ENCODE measurements at regions not wholly inside any gene's neighbourhood (a gene's known extent, or its start where the extent isn't known, plus 50 kb on each side); places are given as distances from the start of the nearest gene placed in this dataset.

DNA sequence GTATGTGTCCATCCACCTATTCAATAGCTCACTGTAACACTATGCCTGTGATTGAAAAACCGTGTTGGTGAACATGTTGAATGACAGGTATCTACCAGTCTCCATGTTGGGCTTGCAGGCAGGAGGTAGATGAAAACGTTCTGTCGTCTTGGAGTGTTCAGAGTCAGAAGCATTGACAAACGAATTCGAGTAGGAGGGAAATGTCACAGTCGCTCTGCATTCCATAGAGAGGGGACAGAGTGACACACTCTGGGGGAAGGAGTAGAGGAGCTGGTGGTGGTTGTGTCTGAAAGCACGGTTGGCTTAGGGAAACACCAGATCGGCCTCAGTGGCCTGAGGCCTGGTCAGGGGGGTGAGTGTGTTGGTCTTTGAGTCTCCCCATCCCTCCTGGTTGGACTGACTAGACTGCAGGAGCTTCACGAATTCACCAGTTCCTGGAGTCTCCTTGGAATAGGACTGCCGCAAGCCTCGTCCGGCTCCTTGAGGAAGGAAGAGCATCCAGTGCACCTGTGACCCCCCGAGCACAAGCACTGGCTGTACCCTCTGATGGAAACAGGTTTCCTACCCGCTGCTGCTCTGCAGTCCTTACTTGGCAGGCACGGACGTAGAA is 105.0 kb upstream of the C1QTNF9B start:
- Histone ChIP-seq H4K20me1 (ENCODE audit: control insufficient read depth, insufficient read depth, low read depth, low read length) (no peaks in the 10 kb centered on the region), H3K9me2 (replicated peaks; ENCODE audit: control insufficient read depth, low read length) (no peaks in the 10 kb centered on the region), H3K27me3 (ENCODE audit: control insufficient read depth, low read length) (peaks cover 11% of the 10 kb centered on the region), H3F3A (ENCODE audit: control insufficient read depth, insufficient read depth) (no peaks in the 10 kb centered on the region), H3K9me3 (ENCODE audit: control insufficient read depth, insufficient read depth, low read length) (no peaks in the 10 kb centered on the region), H3K27ac (ENCODE audit: low read depth, low read length) (no peak overlapping the region), H3K4me3 (ENCODE audit: low read length) (no peak overlapping the region), H3K4me1 (ENCODE audit: control insufficient read depth, low read length) (no peaks in the 10 kb centered on the region), H3K36me3 (ENCODE audit: control insufficient read depth, low read length) (no peaks in the 10 kb centered on the region), H3K4me2 (ENCODE audit: low read length) (no peak overlapping the region), H3K79me2 (ENCODE audit: control insufficient read depth, low read length) (no peaks in the 10 kb centered on the region)
- TF ChIP-seq, protein P1, sequence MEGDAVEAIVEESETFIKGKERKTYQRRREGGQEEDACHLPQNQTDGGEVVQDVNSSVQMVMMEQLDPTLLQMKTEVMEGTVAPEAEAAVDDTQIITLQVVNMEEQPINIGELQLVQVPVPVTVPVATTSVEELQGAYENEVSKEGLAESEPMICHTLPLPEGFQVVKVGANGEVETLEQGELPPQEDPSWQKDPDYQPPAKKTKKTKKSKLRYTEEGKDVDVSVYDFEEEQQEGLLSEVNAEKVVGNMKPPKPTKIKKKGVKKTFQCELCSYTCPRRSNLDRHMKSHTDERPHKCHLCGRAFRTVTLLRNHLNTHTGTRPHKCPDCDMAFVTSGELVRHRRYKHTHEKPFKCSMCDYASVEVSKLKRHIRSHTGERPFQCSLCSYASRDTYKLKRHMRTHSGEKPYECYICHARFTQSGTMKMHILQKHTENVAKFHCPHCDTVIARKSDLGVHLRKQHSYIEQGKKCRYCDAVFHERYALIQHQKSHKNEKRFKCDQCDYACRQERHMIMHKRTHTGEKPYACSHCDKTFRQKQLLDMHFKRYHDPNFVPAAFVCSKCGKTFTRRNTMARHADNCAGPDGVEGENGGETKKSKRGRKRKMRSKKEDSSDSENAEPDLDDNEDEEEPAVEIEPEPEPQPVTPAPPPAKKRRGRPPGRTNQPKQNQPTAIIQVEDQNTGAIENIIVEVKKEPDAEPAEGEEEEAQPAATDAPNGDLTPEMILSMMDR (IDR thresholded peaks at IDR 0.05; ENCODE audit: low read depth, low read length, poor library complexity, severe bottlenecking): no peak
- no peak for TF ChIP-seq EZH2phosphoT487 (IDR thresholded peaks at IDR 0.05; ENCODE audit: borderline replicate concordance, low read length)

DNA sequence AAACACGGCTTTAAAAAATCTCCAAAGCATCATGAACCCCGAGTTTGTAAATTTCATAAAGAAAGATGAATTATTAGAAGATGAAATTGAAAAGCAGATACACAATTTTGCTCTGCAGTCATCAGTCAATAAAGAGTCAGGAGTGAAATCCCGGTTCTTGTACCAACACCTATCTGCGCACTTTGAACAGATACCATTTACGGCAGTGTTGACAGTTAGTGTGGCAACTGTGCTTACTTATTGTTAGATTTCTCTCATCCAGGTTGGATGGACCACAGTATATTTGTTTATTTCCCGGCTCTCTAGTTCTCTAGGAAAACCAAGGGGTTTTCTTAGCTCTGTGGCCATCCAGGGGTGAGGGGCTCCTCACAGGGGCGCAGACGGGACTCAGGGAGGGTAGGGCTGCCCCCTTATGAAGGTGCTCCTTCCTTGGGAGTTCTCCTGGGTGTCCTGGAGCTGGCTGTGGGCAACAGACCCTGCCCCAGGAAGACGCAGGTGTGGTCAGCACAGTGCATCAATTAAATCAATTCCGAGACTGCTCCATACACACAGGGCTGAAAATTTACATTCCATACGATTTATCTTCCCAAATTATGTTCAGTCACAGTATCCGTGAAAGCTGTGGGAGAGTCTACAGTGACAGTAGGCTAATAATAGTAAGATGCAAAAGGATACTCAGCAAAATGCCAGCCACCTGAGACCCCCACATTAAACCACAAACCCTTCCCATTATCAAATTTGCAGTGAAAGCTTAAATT is 107.0 kb upstream of the C1QTNF9B start:
- no peaks in the 10 kb centered on the region for H3K9me3 ChIP-seq (ENCODE audit: control insufficient read depth, insufficient read depth, low read length)
- no peaks in the 10 kb centered on the region for H4K20me1 ChIP-seq (ENCODE audit: control insufficient read depth, insufficient read depth, low read depth, low read length)
- no peak for TF ChIP-seq EZH2phosphoT487 (IDR thresholded peaks at IDR 0.05; ENCODE audit: borderline replicate concordance, low read length)
- TF ChIP-seq, protein P1 (IDR thresholded peaks at IDR 0.05; ENCODE audit: low read depth, low read length, poor library complexity, severe bottlenecking): no peak
- H3K36me3 ChIP-seq (ENCODE audit: control insufficient read depth, low read length): no peaks in the 10 kb centered on the region
- no peaks in the 10 kb centered on the region for H3K4me1 ChIP-seq (ENCODE audit: control insufficient read depth, low read length)
- peaks cover 11% of the 10 kb centered on the region for H3K27me3 ChIP-seq (ENCODE audit: control insufficient read depth, low read length)
- no peak overlapping the region for H3K4me3 ChIP-seq (ENCODE audit: low read length)
- no peaks in the 10 kb centered on the region for H3K9me2 ChIP-seq (replicated peaks; ENCODE audit: control insufficient read depth, low read length)
- no peaks in the 10 kb centered on the region for H3K79me2 ChIP-seq (ENCODE audit: control insufficient read depth, low read length)
- H3K27ac ChIP-seq (ENCODE audit: low read depth, low read length): no peak overlapping the region
- no peak overlapping the region for H3K4me2 ChIP-seq (ENCODE audit: low read length)
- H3F3A ChIP-seq (ENCODE audit: control insufficient read depth, insufficient read depth): no peaks in the 10 kb centered on the region

DNA sequence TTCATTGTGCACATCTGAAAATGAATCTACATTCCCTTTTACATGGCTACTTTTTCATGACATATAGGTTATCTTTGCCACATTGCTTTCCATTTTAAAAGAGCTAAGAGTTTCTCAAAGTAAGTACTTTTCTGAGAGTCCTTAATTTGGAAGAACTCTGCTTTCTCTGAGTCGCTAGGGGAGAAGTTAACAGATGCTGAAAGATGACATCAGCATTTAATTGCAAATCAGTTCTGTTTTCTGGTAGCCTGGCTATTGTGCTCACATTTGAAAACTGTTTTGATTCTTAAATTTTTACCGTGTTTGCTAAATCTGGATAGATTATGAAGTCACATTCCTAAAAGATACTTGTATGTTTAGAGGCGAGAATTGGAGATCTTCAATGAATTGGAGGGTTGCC is 107.7 kb upstream of the C1QTNF9B start:
- H3K4me3 ChIP-seq (ENCODE audit: low read length): no peak overlapping the region
- no peaks in the 10 kb centered on the region for H3K4me1 ChIP-seq (ENCODE audit: control insufficient read depth, low read length)
- H3K36me3 ChIP-seq (ENCODE audit: control insufficient read depth, low read length): no peaks in the 10 kb centered on the region
- H4K20me1 ChIP-seq (ENCODE audit: control insufficient read depth, insufficient read depth, low read depth, low read length): no peaks in the 10 kb centered on the region
- no peak overlapping the region for H3K4me2 ChIP-seq (ENCODE audit: low read length)
- H3F3A ChIP-seq (ENCODE audit: control insufficient read depth, insufficient read depth): no peaks in the 10 kb centered on the region
- H3K27me3 ChIP-seq (ENCODE audit: control insufficient read depth, low read length): peaks cover 15% of the 10 kb centered on the region
- TF ChIP-seq EZH2phosphoT487 (IDR thresholded peaks at IDR 0.05; ENCODE audit: borderline replicate concordance, low read length): no peak
- TF ChIP-seq, protein P1 (IDR thresholded peaks at IDR 0.05; ENCODE audit: low read depth, low read length, poor library complexity, severe bottlenecking): no peak
- H3K9me2 ChIP-seq (replicated peaks; ENCODE audit: control insufficient read depth, low read length): no peaks in the 10 kb centered on the region
- no peaks in the 10 kb centered on the region for H3K9me3 ChIP-seq (ENCODE audit: control insufficient read depth, insufficient read depth, low read length)
- no peak overlapping the region for H3K27ac ChIP-seq (ENCODE audit: low read depth, low read length)
- H3K79me2 ChIP-seq (ENCODE audit: control insufficient read depth, low read length): no peaks in the 10 kb centered on the region
